ENCODE measurements at regions not wholly inside any gene's neighbourhood (a gene's known extent, or its start where the extent isn't known, plus 50 kb on each side); places are given as distances from the start of the nearest gene placed in this dataset.
A peak's percentile ranks its signal among the peaks of the same experiment; 100 is the strongest.

DNA sequence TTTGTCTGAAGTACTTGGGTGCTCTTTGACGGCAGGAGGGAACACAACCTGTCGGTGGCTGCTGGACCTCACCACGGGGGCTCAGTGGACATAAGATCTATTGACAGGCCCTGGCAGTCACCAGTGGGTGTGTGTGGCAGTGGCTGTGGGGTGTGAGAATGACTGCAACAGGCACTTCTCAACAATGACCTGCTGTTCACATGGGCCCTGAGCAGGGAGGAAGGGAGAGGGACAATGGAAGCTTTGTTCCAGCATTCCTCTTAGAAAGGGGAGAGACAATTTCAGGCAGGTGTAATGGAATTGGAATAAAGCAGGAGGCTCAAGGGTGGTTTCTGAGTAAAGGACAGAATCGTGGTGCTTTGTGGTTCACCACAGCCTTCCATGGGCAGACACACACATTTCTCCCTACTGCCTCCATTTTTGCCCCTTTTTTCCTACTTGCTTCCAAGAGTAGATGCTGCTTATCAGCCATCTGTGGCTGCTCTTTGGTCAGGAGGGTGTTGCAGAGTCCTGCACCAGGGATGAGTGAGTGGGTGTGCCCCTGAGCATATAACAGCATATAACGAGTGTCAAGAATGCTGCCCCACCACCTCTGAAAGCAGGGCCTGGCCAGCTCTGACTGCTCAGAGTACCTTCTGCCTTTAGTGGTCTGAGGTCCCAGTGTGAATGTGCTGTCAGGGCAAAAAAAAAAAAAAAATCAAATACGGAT, 267.7 kb downstream of the RASSF9 start:
- TF ChIP-seq, protein P1, sequence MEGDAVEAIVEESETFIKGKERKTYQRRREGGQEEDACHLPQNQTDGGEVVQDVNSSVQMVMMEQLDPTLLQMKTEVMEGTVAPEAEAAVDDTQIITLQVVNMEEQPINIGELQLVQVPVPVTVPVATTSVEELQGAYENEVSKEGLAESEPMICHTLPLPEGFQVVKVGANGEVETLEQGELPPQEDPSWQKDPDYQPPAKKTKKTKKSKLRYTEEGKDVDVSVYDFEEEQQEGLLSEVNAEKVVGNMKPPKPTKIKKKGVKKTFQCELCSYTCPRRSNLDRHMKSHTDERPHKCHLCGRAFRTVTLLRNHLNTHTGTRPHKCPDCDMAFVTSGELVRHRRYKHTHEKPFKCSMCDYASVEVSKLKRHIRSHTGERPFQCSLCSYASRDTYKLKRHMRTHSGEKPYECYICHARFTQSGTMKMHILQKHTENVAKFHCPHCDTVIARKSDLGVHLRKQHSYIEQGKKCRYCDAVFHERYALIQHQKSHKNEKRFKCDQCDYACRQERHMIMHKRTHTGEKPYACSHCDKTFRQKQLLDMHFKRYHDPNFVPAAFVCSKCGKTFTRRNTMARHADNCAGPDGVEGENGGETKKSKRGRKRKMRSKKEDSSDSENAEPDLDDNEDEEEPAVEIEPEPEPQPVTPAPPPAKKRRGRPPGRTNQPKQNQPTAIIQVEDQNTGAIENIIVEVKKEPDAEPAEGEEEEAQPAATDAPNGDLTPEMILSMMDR (IDR thresholded peaks at IDR 0.05; ENCODE audit: unreplicated experiment) = no peak
- intact Hi-C loops (cut with micrococcal nuclease; ENCODE audit: unreplicated experiment) = loop anchor here (5.0 kb wide), 1 partner anchor 101 kb away; no protein-coding TSS in a partner anchor
- Mint-ChIP-seq H3K4me3 (ENCODE audit: low read depth, unreplicated experiment) (no peak overlapping the region), H3K4me1 (ENCODE audit: low read depth, unreplicated experiment) (peaks cover 20% of the 10 kb centered on the region), H3K27me3 (ENCODE audit: unreplicated experiment) (no peaks in the 10 kb centered on the region), H3K9me3 (ENCODE audit: low read depth, unreplicated experiment) (no peaks in the 10 kb centered on the region), H3K36me3 (ENCODE audit: insufficient read depth, unreplicated experiment) (no peaks in the 10 kb centered on the region), H3K27ac (ENCODE audit: unreplicated experiment) (peak overlapping the region; percentile 85)
- DNase-seq = peak; percentile 70
- CTCF ChIA-PET = interaction anchor here (0.6 to 1.2 kb wide), 4 partner anchors 20 to 298 kb away, joined by 3 to 4 read pairs (median 3); no protein-coding TSS in a partner anchor
- no TSS peak for BruUV-seq (replicated peaks)

DNA sequence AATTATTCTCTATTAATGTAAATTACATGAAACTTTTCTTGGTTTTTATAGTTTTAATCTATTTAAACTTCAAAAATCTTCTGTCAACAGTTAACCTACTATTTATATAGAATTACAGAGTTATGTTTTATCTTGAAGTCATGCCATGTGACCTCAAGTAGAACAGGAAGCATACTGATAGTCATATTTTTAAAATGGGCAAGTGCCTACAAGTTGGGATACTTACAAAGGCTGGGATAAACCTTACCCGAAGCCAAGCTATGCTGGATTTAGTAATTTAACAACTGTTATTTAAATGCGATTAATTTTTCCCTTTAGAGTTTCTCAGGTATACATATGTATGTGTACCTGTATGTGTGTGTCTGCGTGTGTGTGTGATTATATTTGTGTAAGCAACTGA, 266.9 kb downstream of the RASSF9 start:
- Mint-ChIP-seq H3K27ac (ENCODE audit: unreplicated experiment) (no peak overlapping the region), H3K4me3 (ENCODE audit: low read depth, unreplicated experiment) (no peak overlapping the region), H3K36me3 (ENCODE audit: insufficient read depth, unreplicated experiment) (no peaks in the 10 kb centered on the region), H3K9me3 (ENCODE audit: low read depth, unreplicated experiment) (no peaks in the 10 kb centered on the region), H3K27me3 (ENCODE audit: unreplicated experiment) (no peaks in the 10 kb centered on the region), H3K4me1 (ENCODE audit: low read depth, unreplicated experiment) (peaks cover 20% of the 10 kb centered on the region)
- TF ChIP-seq, protein P1 (IDR thresholded peaks at IDR 0.05; ENCODE audit: unreplicated experiment) = no peak
- no TSS peak for BruUV-seq (replicated peaks)
- CTCF ChIA-PET = interaction anchor here (1.2 kb wide), 1 partner anchor 144 kb away, joined by 3 read pairs; no protein-coding TSS in a partner anchor
- intact Hi-C loops (cut with micrococcal nuclease; ENCODE audit: unreplicated experiment) = loop anchor here (5.0 kb wide), 1 partner anchor 102 kb away; no protein-coding TSS in a partner anchor
- no peak for DNase-seq

DNA sequence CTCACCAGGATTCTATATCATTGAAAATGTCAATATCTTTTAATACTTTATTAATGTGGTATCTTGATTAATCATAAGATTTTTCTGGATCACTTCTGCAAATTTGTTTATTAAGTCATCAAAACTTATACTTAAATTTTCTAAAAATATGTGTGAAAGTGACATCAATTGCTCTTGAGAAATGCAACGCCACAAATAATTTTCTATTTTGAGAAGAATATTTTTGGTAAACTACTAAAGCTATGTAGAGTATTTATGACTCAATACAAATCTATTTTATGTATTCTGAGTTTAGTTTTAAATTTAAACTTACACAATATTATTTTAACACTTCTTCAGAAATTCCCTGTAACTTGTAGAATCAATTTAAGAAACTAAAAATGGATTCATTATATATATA, 263.3 kb downstream of the RASSF9 start:
- intact Hi-C loops (cut with micrococcal nuclease; ENCODE audit: unreplicated experiment) = no loop called here
- CTCF ChIA-PET = no interaction called here

DNA sequence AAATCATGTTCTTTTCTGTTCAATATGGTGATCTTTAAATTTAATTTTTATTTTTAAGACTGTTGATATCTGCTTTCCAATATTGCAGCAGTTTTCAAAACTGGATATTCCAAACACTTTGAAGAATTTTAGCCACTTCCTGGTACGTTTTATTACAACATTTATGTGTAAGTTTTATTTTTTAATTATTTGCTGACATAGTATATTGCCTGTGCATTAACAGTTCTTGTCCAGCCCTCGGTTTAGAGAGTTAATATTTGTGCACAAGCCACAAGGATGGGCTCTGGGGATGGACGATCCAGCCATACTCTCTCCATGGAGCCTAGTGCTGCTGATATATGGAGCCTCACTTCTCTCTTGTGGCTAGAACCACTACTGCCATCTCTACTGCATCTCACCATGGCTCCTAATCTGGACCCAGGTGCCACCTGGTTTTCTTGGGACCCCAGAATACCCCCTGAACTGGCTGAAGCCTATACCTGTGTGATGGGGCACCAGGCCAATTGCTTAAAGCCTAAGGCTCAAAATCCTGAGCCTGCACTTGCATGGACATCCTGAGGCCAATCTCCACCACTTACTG, 262.5 kb downstream of the RASSF9 start:
- BruUV-seq (replicated peaks) = no TSS peak
- H3K27me3 Mint-ChIP-seq (ENCODE audit: unreplicated experiment) = no peaks in the 10 kb centered on the region
- no peak for DNase-seq
- CTCF ChIA-PET = interaction anchor here (3.7 kb wide), 1 partner anchor 294 kb away, joined by 55 read pairs; no protein-coding TSS in a partner anchor
- no peak overlapping the region for H3K4me3 Mint-ChIP-seq (ENCODE audit: low read depth, unreplicated experiment)
- no peaks in the 10 kb centered on the region for H3K36me3 Mint-ChIP-seq (ENCODE audit: insufficient read depth, unreplicated experiment)
- H3K4me1 Mint-ChIP-seq (ENCODE audit: low read depth, unreplicated experiment) = peaks cover 12% of the 10 kb centered on the region
- H3K27ac Mint-ChIP-seq (ENCODE audit: unreplicated experiment) = no peak overlapping the region
- TF ChIP-seq, protein P1 (IDR thresholded peaks at IDR 0.05; ENCODE audit: unreplicated experiment) = no peak
- intact Hi-C loops (cut with micrococcal nuclease; ENCODE audit: unreplicated experiment) = loop anchor here (2.0 kb wide), 1 partner anchor 97 kb away; no protein-coding TSS in a partner anchor
- no peaks in the 10 kb centered on the region for H3K9me3 Mint-ChIP-seq (ENCODE audit: low read depth, unreplicated experiment)

More for the DNA sequence above, 263.3 kb downstream of the RASSF9 start:
- Mint-ChIP-seq H3K27me3 (ENCODE audit: unreplicated experiment) (no peaks in the 10 kb centered on the region), H3K4me1 (ENCODE audit: low read depth, unreplicated experiment) (peaks cover 19% of the 10 kb centered on the region), H3K9me3 (ENCODE audit: low read depth, unreplicated experiment) (no peaks in the 10 kb centered on the region), H3K36me3 (ENCODE audit: insufficient read depth, unreplicated experiment) (no peaks in the 10 kb centered on the region), H3K27ac (ENCODE audit: unreplicated experiment) (no peak overlapping the region), H3K4me3 (ENCODE audit: low read depth, unreplicated experiment) (no peak overlapping the region)
- no peak for DNase-seq
- TF ChIP-seq, protein P1 (IDR thresholded peaks at IDR 0.05; ENCODE audit: unreplicated experiment) = no peak
- no TSS peak for BruUV-seq (replicated peaks)

All from Calu3 (cell line).